WTC11 (cell line): ENCODE measurements at regions not wholly inside any gene's neighbourhood (a gene's known extent, or its start where the extent isn't known, plus 50 kb on each side); places are given as distances from the start of the nearest gene placed in this dataset.

Source experiments
- CREB1 ChIP-seq: sonication (generic); formaldehyde crosslinking; IDR thresholded peaks from 2 replicates; pipeline ENCODE4 v1.8.0; 2023; ENCODE audit warnings: mild to moderate bottlenecking, missing genetic modification reagents
- CREM ChIP-seq: sonication (generic); formaldehyde crosslinking; IDR thresholded peaks from 2 replicates; pipeline ENCODE4 v1.8.1; 2022; ENCODE audit warnings: mild to moderate bottlenecking, missing genetic modification reagents, moderate library complexity
- NR3C1 ChIP-seq: sonication (generic); formaldehyde crosslinking; conservative IDR thresholded peaks from 2 replicates; pipeline ENCODE4 v1.8.1; 2023; ENCODE audit warnings: low read depth, mild to moderate bottlenecking, missing genetic modification reagents
- TEAD4 ChIP-seq: sonication (generic); formaldehyde crosslinking; IDR thresholded peaks from 2 replicates; pipeline ENCODE4 v1.8.0; 2022; ENCODE audit warnings: mild to moderate bottlenecking, missing genetic modification reagents
- ZNF121 ChIP-seq: sonication (generic); formaldehyde crosslinking; IDR thresholded peaks from 2 replicates; pipeline ENCODE4 v1.8.0; 2023; ENCODE audit warnings: missing genetic modification reagents
- ZNF396 ChIP-seq: fragments of 250-450 bp; sonication (Bioruptor Pico); IDR thresholded peaks from 2 replicates; pipeline ENCODE4 v1.8.0; 2021; ENCODE audit warnings: mild to moderate bottlenecking, moderate library complexity, borderline replicate concordance
- TF ChIP-seq, protein P1 (sequence below): sonication (generic); formaldehyde crosslinking; IDR thresholded peaks from 2 replicates; pipeline ENCODE4 v1.8.1; 2023; ENCODE audit warnings: mild to moderate bottlenecking, missing genetic modification reagents, moderate library complexity
- TF ChIP-seq, protein P2 (sequence below): sonication (generic); formaldehyde crosslinking; IDR thresholded peaks from 2 replicates; pipeline ENCODE4 v1.8.0; 2022; ENCODE audit warnings: mild to moderate bottlenecking, missing genetic modification reagents
- TF ChIP-seq, protein P3 (sequence below): fragments of 200-600 bp; IDR thresholded peaks from 2 replicates; pipeline ENCODE4 v1.8.0; 2022; ENCODE audit warnings: antibody characterized with exemption
- TF ChIP-seq, protein P4 (sequence below): sonication (generic); formaldehyde crosslinking; conservative IDR thresholded peaks from 2 replicates; pipeline ENCODE4 v1.8.1; 2022; ENCODE audit warnings: mild to moderate bottlenecking, missing genetic modification reagents
- TF ChIP-seq, protein P5 (sequence below): sonication (generic); formaldehyde crosslinking; IDR thresholded peaks from 2 replicates; pipeline ENCODE4 v1.8.1; 2022; ENCODE audit warnings: low read depth, missing genetic modification reagents, borderline replicate concordance
- TF ChIP-seq, protein P6 (sequence below): sonication (generic); formaldehyde crosslinking; IDR thresholded peaks from 2 replicates; pipeline ENCODE4 v1.8.0; 2023; ENCODE audit warnings: mild to moderate bottlenecking, missing genetic modification reagents

DNA sequence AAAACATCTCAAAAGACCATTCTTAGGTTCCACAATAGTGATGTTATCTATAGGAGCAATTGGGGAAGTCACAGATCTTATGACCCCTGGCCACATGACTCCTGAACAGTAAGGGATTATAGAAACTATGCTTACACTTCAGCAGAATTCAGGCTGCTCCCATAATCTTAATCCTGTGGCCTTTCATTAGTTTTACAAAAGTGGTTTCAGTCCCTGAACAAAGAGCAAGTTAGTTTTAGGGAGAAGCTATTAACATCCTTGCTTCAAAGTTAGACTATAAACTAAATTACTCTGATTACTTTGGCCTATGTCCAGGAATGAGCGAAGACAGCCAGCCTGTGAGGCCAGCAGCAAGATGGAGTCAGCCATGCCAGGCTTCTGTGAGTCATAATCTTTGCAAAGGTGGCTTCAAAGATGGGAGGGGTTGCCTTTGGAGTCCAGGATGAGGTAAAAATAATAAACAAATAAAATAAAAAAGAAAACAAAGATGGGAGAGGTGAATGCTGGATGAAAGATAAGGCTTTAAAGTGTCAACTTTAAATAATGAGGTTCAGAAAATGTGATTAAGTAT, 168.7 kb upstream of the NDUFV2 start:
- TF ChIP-seq ZNF121 (CRISPR knock-in tag) (no peak), CREM (no peak), NR3C1 (no peak), TEAD4 (no peak), ZNF396 (CRISPR knock-in tag) (no peak), CREB1 (CRISPR knock-in tag) (no peak)
- TF ChIP-seq, protein P1, sequence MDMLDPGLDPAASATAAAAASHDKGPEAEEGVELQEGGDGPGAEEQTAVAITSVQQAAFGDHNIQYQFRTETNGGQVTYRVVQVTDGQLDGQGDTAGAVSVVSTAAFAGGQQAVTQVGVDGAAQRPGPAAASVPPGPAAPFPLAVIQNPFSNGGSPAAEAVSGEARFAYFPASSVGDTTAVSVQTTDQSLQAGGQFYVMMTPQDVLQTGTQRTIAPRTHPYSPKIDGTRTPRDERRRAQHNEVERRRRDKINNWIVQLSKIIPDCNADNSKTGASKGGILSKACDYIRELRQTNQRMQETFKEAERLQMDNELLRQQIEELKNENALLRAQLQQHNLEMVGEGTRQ (CRISPR knock-in tag), result no peak
- TF ChIP-seq, protein P2, sequence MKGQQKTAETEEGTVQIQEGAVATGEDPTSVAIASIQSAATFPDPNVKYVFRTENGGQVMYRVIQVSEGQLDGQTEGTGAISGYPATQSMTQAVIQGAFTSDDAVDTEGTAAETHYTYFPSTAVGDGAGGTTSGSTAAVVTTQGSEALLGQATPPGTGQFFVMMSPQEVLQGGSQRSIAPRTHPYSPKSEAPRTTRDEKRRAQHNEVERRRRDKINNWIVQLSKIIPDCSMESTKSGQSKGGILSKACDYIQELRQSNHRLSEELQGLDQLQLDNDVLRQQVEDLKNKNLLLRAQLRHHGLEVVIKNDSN (CRISPR knock-in tag), result no peak
- TF ChIP-seq, protein P3, sequence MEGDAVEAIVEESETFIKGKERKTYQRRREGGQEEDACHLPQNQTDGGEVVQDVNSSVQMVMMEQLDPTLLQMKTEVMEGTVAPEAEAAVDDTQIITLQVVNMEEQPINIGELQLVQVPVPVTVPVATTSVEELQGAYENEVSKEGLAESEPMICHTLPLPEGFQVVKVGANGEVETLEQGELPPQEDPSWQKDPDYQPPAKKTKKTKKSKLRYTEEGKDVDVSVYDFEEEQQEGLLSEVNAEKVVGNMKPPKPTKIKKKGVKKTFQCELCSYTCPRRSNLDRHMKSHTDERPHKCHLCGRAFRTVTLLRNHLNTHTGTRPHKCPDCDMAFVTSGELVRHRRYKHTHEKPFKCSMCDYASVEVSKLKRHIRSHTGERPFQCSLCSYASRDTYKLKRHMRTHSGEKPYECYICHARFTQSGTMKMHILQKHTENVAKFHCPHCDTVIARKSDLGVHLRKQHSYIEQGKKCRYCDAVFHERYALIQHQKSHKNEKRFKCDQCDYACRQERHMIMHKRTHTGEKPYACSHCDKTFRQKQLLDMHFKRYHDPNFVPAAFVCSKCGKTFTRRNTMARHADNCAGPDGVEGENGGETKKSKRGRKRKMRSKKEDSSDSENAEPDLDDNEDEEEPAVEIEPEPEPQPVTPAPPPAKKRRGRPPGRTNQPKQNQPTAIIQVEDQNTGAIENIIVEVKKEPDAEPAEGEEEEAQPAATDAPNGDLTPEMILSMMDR, result no peak
- TF ChIP-seq, protein P4, sequence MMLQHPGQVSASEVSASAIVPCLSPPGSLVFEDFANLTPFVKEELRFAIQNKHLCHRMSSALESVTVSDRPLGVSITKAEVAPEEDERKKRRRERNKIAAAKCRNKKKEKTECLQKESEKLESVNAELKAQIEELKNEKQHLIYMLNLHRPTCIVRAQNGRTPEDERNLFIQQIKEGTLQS (CRISPR knock-in tag), result no peak
- TF ChIP-seq, protein P5, sequence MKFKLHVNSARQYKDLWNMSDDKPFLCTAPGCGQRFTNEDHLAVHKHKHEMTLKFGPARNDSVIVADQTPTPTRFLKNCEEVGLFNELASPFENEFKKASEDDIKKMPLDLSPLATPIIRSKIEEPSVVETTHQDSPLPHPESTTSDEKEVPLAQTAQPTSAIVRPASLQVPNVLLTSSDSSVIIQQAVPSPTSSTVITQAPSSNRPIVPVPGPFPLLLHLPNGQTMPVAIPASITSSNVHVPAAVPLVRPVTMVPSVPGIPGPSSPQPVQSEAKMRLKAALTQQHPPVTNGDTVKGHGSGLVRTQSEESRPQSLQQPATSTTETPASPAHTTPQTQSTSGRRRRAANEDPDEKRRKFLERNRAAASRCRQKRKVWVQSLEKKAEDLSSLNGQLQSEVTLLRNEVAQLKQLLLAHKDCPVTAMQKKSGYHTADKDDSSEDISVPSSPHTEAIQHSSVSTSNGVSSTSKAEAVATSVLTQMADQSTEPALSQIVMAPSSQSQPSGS (CRISPR knock-in tag), result no peak
- TF ChIP-seq, protein P6, sequence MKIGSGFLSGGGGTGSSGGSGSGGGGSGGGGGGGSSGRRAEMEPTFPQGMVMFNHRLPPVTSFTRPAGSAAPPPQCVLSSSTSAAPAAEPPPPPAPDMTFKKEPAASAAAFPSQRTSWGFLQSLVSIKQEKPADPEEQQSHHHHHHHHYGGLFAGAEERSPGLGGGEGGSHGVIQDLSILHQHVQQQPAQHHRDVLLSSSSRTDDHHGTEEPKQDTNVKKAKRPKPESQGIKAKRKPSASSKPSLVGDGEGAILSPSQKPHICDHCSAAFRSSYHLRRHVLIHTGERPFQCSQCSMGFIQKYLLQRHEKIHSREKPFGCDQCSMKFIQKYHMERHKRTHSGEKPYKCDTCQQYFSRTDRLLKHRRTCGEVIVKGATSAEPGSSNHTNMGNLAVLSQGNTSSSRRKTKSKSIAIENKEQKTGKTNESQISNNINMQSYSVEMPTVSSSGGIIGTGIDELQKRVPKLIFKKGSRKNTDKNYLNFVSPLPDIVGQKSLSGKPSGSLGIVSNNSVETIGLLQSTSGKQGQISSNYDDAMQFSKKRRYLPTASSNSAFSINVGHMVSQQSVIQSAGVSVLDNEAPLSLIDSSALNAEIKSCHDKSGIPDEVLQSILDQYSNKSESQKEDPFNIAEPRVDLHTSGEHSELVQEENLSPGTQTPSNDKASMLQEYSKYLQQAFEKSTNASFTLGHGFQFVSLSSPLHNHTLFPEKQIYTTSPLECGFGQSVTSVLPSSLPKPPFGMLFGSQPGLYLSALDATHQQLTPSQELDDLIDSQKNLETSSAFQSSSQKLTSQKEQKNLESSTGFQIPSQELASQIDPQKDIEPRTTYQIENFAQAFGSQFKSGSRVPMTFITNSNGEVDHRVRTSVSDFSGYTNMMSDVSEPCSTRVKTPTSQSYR (CRISPR knock-in tag), result no peak
